Keratinocyte (primary cell): ENCODE measurements at regions not wholly inside any gene's neighbourhood (a gene's known extent, or its start where the extent isn't known, plus 50 kb on each side); places are given as distances from the start of the nearest gene placed in this dataset.

Experiments used
- DNase-seq: peaks from one replicate; pipeline ENCODE4 v3.0.0-alpha.2; 2011; ENCODE audit warnings: low read depth, missing footprints, low spot score
- FAIRE-seq: peaks from 2 replicates; lab custom pipeline; 2011; peaks lifted over from hg19 to GRCh38; lab: Jason Lieb, UNC
- H2AFZ ChIP-seq: 2 replicates; pipeline ENCODE4 v1.6.0; 2012; ENCODE audit warnings: low read length, control low read depth, inconsistent platforms; ENCODE audit not compliant: control insufficient read depth
- H3K27ac ChIP-seq: 2 replicates; pipeline ENCODE4 v1.5.1; 2011; ENCODE audit warnings: low read length; ENCODE audit not compliant: control insufficient read depth, insufficient read depth
- H3K27me3 ChIP-seq: 3 replicates; pipeline ENCODE4 v1.6.0; 2011; ENCODE audit warnings: low read length; ENCODE audit not compliant: control insufficient read depth, insufficient read depth; ENCODE audit errors: extremely low read depth
- H3K36me3 ChIP-seq, 2 experiments: 2 replicates in 1 of 2; 3 replicates in 1 of 2; pipeline ENCODE4 v1.5.1; 2011; ENCODE audit warnings: low read length in 2 of 2, mild to moderate bottlenecking in 1 of 2; ENCODE audit not compliant: control insufficient read depth in 2 of 2, insufficient read depth in 2 of 2; ENCODE audit errors: extremely low read depth in 1 of 2
- H3K4me1 ChIP-seq: 3 replicates; pipeline ENCODE4 v1.5.1; 2011; ENCODE audit warnings: low read length; ENCODE audit not compliant: control insufficient read depth, insufficient read depth; ENCODE audit errors: extremely low read depth
- H3K4me2 ChIP-seq: 3 replicates; pipeline ENCODE4 v1.6.0; 2011; ENCODE audit warnings: low read depth, low read length; ENCODE audit not compliant: control insufficient read depth, insufficient read depth; ENCODE audit errors: extremely low read depth
- H3K4me3 ChIP-seq, 3 experiments: fragments of 200-600 bp in 1 of 3; sonication (generic) in 1 of 3; 2 replicates in 2 of 3; 3 replicates in 1 of 3; pipeline ENCODE4 v1.5.1; 2011 to 2016; ENCODE audit warnings: low read length in 3 of 3, mild to moderate bottlenecking in 3 of 3, control low read depth in 2 of 3, inconsistent platforms in 1 of 3, low read depth in 1 of 3, mixed read lengths in 1 of 3, mixed run types in 1 of 3, moderate library complexity in 1 of 3; ENCODE audit not compliant: control insufficient read depth in 2 of 3, insufficient read depth in 2 of 3; ENCODE audit errors: extremely low read depth in 1 of 3
- H3K79me2 ChIP-seq: 2 replicates; pipeline ENCODE4 v1.6.0; 2012; ENCODE audit warnings: low read length; ENCODE audit not compliant: control insufficient read depth, insufficient read depth
- H3K9ac ChIP-seq: 3 replicates; pipeline ENCODE4 v1.6.0; 2011; ENCODE audit warnings: low read length; ENCODE audit not compliant: control insufficient read depth, insufficient read depth; ENCODE audit errors: extremely low read depth
- H3K9me1 ChIP-seq: 3 replicates; pipeline ENCODE4 v1.6.0; 2011; ENCODE audit warnings: low read length; ENCODE audit not compliant: control insufficient read depth, insufficient read depth; ENCODE audit errors: extremely low read depth
- H3K9me3 ChIP-seq: 2 replicates; pipeline ENCODE4 v1.5.1; 2012; ENCODE audit warnings: low read depth, low read length; ENCODE audit not compliant: control insufficient read depth
- H4K20me1 ChIP-seq: 3 replicates; pipeline ENCODE4 v1.6.0; 2011; ENCODE audit warnings: low read length; ENCODE audit not compliant: control insufficient read depth, insufficient read depth; ENCODE audit errors: extremely low read depth
- EZH2 ChIP-seq: IDR thresholded peaks from one replicate; pipeline ENCODE4 v1.6.1; 2012; ENCODE audit warnings: inconsistent platforms, mild to moderate bottlenecking, low read length, moderate library complexity
- dilution Hi-C: fragments of 300-500 bp; cut with MboI; formaldehyde crosslinking; loops from one replicate; pipeline ENCODE4 v1.7.0; 2020; ENCODE audit warnings: low sequenced_read_pairs; ENCODE audit not compliant: extremely low pct_ligation_motif_present
- TF ChIP-seq, protein P1 (sequence below), 3 experiments: IDR thresholded peaks in 1 of 3; conservative IDR thresholded peaks in 1 of 3; optimal IDR thresholded peaks in 1 of 3; 2 replicates in 2 of 3; 3 replicates in 1 of 3; pipeline versions ENCODE3 to v1.5.1; 2011; ENCODE audit warnings: low read length in 3 of 3, mild to moderate bottlenecking in 3 of 3, moderate library complexity in 2 of 3, control low read depth in 1 of 3, inconsistent platforms in 1 of 3; ENCODE audit not compliant: insufficient read depth in 2 of 3; ENCODE audit errors: extremely low read depth in 1 of 3

DNA sequence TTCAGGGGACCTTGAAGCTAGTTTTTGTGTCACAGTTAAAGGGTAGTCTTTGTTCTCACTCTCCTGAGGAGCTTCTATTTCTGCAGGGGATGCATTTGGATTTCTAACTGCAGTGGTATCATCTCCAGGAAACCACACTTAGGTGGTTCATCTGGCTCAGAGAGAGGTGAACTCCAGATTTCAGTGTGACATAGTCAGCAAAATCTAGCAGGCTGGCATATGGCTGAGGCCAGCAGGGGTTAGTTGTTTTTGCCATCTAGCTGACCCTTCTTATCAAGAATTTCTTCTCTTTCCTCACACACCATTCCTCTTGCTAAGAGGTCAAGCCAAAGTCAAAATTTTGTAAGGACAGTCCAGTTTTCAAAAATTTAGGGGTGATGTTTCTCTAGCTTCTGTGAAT is 248.2 kb downstream of the REEP3 start:
- Histone ChIP-seq H2AFZ (no peak overlapping the region), H3K36me3 (no peaks in the 10 kb centered on the region), H3K9ac (no peak overlapping the region), H4K20me1 (no peaks in the 10 kb centered on the region), H3K27me3 (no peaks in the 10 kb centered on the region), H3K4me2 (no peak overlapping the region), H3K27ac (no peak overlapping the region), H3K9me3 (no peaks in the 10 kb centered on the region), H3K9me1 (no peaks in the 10 kb centered on the region), H3K79me2 (no peaks in the 10 kb centered on the region), H3K4me3 (no peak overlapping the region), H3K4me1 (no peaks in the 10 kb centered on the region)
- DNase-seq, result no peak
- FAIRE-seq, result no peak
- dilution Hi-C loops, result no loop called here
- TF ChIP-seq, protein P1, sequence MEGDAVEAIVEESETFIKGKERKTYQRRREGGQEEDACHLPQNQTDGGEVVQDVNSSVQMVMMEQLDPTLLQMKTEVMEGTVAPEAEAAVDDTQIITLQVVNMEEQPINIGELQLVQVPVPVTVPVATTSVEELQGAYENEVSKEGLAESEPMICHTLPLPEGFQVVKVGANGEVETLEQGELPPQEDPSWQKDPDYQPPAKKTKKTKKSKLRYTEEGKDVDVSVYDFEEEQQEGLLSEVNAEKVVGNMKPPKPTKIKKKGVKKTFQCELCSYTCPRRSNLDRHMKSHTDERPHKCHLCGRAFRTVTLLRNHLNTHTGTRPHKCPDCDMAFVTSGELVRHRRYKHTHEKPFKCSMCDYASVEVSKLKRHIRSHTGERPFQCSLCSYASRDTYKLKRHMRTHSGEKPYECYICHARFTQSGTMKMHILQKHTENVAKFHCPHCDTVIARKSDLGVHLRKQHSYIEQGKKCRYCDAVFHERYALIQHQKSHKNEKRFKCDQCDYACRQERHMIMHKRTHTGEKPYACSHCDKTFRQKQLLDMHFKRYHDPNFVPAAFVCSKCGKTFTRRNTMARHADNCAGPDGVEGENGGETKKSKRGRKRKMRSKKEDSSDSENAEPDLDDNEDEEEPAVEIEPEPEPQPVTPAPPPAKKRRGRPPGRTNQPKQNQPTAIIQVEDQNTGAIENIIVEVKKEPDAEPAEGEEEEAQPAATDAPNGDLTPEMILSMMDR (optimal IDR thresholded peaks at IDR 0.05 in 1 of 3, IDR thresholded peaks at IDR 0.05 in 1 of 3, conservative IDR thresholded peaks at IDR 0.05 in 1 of 3; ENCODE audit: extremely low read depth in 1 of 3, insufficient read depth in 2 of 3, low read length in 3 of 3), result no peak
- TF ChIP-seq EZH2, result no peak

DNA sequence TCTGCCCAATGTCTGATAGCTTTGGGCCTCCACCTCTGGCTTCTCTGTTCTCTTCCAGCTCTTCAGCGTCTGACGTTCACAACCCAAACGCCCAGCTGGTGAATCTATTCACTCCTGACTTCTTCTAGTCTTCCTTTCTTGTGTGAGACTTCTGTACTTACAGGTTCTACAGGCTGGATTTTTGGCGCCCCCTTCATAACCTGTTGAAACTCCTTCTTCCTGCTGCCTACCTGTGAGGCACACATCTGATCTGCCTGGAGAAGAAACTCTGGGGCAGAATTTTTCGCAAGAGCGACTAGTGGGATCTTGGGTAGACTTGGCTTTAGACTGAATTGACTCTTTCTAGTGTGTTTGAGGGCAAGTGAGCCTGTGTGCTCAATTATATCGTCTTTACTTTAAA is 249.3 kb downstream of the REEP3 start:
- dilution Hi-C loops, result no loop called here
- no peaks in the 10 kb centered on the region for H3K27me3 ChIP-seq
- FAIRE-seq (no peak), DNase-seq (no peak)
- H3K4me1 ChIP-seq, result no peaks in the 10 kb centered on the region
- no peaks in the 10 kb centered on the region for H4K20me1 ChIP-seq
- no peak overlapping the region for H3K4me2 ChIP-seq
- H3K36me3 ChIP-seq, result no peaks in the 10 kb centered on the region
- H3K4me3 ChIP-seq, result no peak overlapping the region
- H3K27ac ChIP-seq, result no peak overlapping the region
- H3K9ac ChIP-seq, result no peak overlapping the region
- H3K9me3 ChIP-seq, result no peaks in the 10 kb centered on the region
- TF ChIP-seq EZH2, result no peak
- TF ChIP-seq, protein P1 (optimal IDR thresholded peaks at IDR 0.05 in 1 of 3, IDR thresholded peaks at IDR 0.05 in 1 of 3, conservative IDR thresholded peaks at IDR 0.05 in 1 of 3; ENCODE audit: extremely low read depth in 1 of 3, insufficient read depth in 2 of 3, low read length in 3 of 3), result no peak
- H2AFZ ChIP-seq, result no peak overlapping the region
- no peaks in the 10 kb centered on the region for H3K9me1 ChIP-seq
- no peaks in the 10 kb centered on the region for H3K79me2 ChIP-seq
